Astrocyte (in vitro differentiated cells and primary cell): ENCODE measurements at regions not wholly inside any gene's neighbourhood (a gene's known extent, or its start where the extent isn't known, plus 50 kb on each side); places are given as distances from the start of the nearest gene placed in this dataset.

ENCODE experiments used
- DNase-seq: peaks from one replicate; pipeline ENCODE4 v3.0.0-alpha.2; 2010; ENCODE audit warnings: low read depth
- FAIRE-seq: peaks from 2 replicates; lab custom pipeline; 2011; peaks lifted over from hg19 to GRCh38; lab: Jason Lieb, UNC
- H2AFZ ChIP-seq: 2 replicates; pipeline ENCODE4 v1.6.0; 2012; ENCODE audit warnings: low read depth, low read length, inconsistent platforms
- H3K27ac ChIP-seq: 2 replicates; pipeline ENCODE4 v1.5.1; 2011; ENCODE audit warnings: low read depth, low read length, inconsistent platforms
- H3K27me3 ChIP-seq: 2 replicates; pipeline ENCODE4 v1.6.0; 2011; ENCODE audit warnings: low read length, inconsistent platforms; ENCODE audit not compliant: insufficient read depth
- H3K36me3 ChIP-seq: 2 replicates; pipeline ENCODE4 v1.5.1; 2011; ENCODE audit warnings: low read length, inconsistent platforms; ENCODE audit not compliant: insufficient read depth
- H3K4me1 ChIP-seq: 2 replicates; pipeline ENCODE4 v1.5.1; 2011; ENCODE audit warnings: low read length, inconsistent platforms; ENCODE audit not compliant: insufficient read depth
- H3K4me2 ChIP-seq: 2 replicates; pipeline ENCODE4 v1.6.0; 2012; ENCODE audit warnings: low read length, inconsistent platforms
- H3K4me3 ChIP-seq: 2 replicates; pipeline ENCODE4 v1.5.1; 2011; ENCODE audit warnings: low read depth, mild to moderate bottlenecking, low read length, inconsistent platforms; ENCODE audit not compliant: insufficient read depth
- H3K79me2 ChIP-seq: 2 replicates; pipeline ENCODE4 v1.6.0; 2012; ENCODE audit warnings: mild to moderate bottlenecking, low read length, inconsistent platforms; ENCODE audit not compliant: insufficient read depth
- H3K9ac ChIP-seq: 2 replicates; pipeline ENCODE4 v1.6.0; 2012; ENCODE audit warnings: mild to moderate bottlenecking, low read length, inconsistent platforms
- H3K9me3 ChIP-seq: 2 replicates; pipeline ENCODE4 v1.5.1; 2012; ENCODE audit warnings: low read depth, mild to moderate bottlenecking, low read length, inconsistent platforms; ENCODE audit not compliant: insufficient read depth
- H4K20me1 ChIP-seq: 2 replicates; pipeline ENCODE4 v1.6.0; 2012; ENCODE audit warnings: low read length, inconsistent platforms; ENCODE audit not compliant: insufficient read depth
- H3K27ac Mint-ChIP-seq: one replicate; pipeline ENCODE4 v1.8.0; 2021; ENCODE audit warnings: mild to moderate bottlenecking, mixed read lengths; ENCODE audit not compliant: unreplicated experiment
- H3K27me3 Mint-ChIP-seq: one replicate; pipeline ENCODE4 v1.8.0; 2021; ENCODE audit warnings: low read depth, mixed read lengths; ENCODE audit not compliant: unreplicated experiment
- H3K36me3 Mint-ChIP-seq: one replicate; pipeline ENCODE4 v1.8.0; 2021; ENCODE audit warnings: low read depth, mixed read lengths; ENCODE audit not compliant: unreplicated experiment
- H3K4me1 Mint-ChIP-seq: one replicate; pipeline ENCODE4 v1.8.0; 2021; ENCODE audit warnings: low read depth, mixed read lengths; ENCODE audit not compliant: unreplicated experiment
- H3K4me3 Mint-ChIP-seq: one replicate; pipeline ENCODE4 v1.8.0; 2021; ENCODE audit warnings: mild to moderate bottlenecking, moderate library complexity, mixed read lengths; ENCODE audit not compliant: unreplicated experiment
- H3K9me3 Mint-ChIP-seq: one replicate; pipeline ENCODE4 v1.8.0; 2021; ENCODE audit warnings: mild to moderate bottlenecking, mixed read lengths; ENCODE audit not compliant: unreplicated experiment
- CTCF ChIP-seq: IDR thresholded peaks from 2 replicates; pipeline ENCODE4 v1.5.1; 2011; ENCODE audit warnings: low read depth, mild to moderate bottlenecking, inconsistent platforms, low read length, moderate library complexity; ENCODE audit not compliant: insufficient read depth
- EZH2 ChIP-seq: IDR thresholded peaks from 2 replicates; pipeline ENCODE4 v1.6.1; 2012; ENCODE audit warnings: mild to moderate bottlenecking, low read length, inconsistent platforms; ENCODE audit not compliant: insufficient read depth

- H3K27ac ChIP-seq = no peak overlapping the region
- DNase-seq (no peak), FAIRE-seq (no peak)
- H3K36me3 Mint-ChIP-seq = no peaks in the 10 kb centered on the region
- H2AFZ ChIP-seq = no peak overlapping the region
- peaks cover 12% of the 10 kb centered on the region for H3K4me1 ChIP-seq
- no peaks in the 10 kb centered on the region for H3K27me3 ChIP-seq
- TF ChIP-seq EZH2 (no peak), CTCF (no peak)
- no peak overlapping the region for H3K4me3 Mint-ChIP-seq
- no peaks in the 10 kb centered on the region for H3K9me3 Mint-ChIP-seq
- peaks cover 2% of the 10 kb centered on the region for H3K27me3 Mint-ChIP-seq
- H3K9me3 ChIP-seq = no peaks in the 10 kb centered on the region
- H3K36me3 ChIP-seq = no peaks in the 10 kb centered on the region
- peak overlapping the region; percentile 95 for H3K27ac Mint-ChIP-seq
- no peak overlapping the region for H3K4me2 ChIP-seq
- H3K79me2 ChIP-seq = no peaks in the 10 kb centered on the region
- H3K4me1 Mint-ChIP-seq = peaks cover 50% of the 10 kb centered on the region
- H3K9ac ChIP-seq = no peak overlapping the region
- H4K20me1 ChIP-seq = no peaks in the 10 kb centered on the region
- H3K4me3 ChIP-seq = no peak overlapping the region
These were observed 740.3 kb upstream of the HS6ST1 start for GRCh38 chr2:129058981-129059380.

GRCh38 chr2:129059476-129059875 is 740.8 kb upstream of the HS6ST1 start:
- Histone ChIP-seq H3K27me3 (no peaks in the 10 kb centered on the region), H3K4me1 (peaks cover 12% of the 10 kb centered on the region), H3K79me2 (no peaks in the 10 kb centered on the region), H3K4me2 (no peak overlapping the region), H4K20me1 (no peaks in the 10 kb centered on the region), H3K36me3 (no peaks in the 10 kb centered on the region), H3K9me3 (no peaks in the 10 kb centered on the region), H3K4me3 (no peak overlapping the region), H2AFZ (no peak overlapping the region), H3K27ac (no peak overlapping the region), H3K9ac (no peak overlapping the region)
- H3K27me3 Mint-ChIP-seq = peaks cover 2% of the 10 kb centered on the region
- TF ChIP-seq EZH2 (no peak), CTCF (no peak)
- DNase-seq = peak; percentile 27
- no peaks in the 10 kb centered on the region for H3K9me3 Mint-ChIP-seq
- no peak overlapping the region for H3K4me3 Mint-ChIP-seq
- no peaks in the 10 kb centered on the region for H3K36me3 Mint-ChIP-seq
- peaks cover 51% of the 10 kb centered on the region for H3K4me1 Mint-ChIP-seq
- peak overlapping the region; percentile 95 for H3K27ac Mint-ChIP-seq
- no peak for FAIRE-seq

- H3K27ac ChIP-seq = peak overlapping the region; percentile 60
- no peak for FAIRE-seq
- peak overlapping the region; percentile 98 for H3K27ac Mint-ChIP-seq
These were observed 742.6 kb upstream of the HS6ST1 start for GRCh38 chr2:129061069-129061768.

More at GRCh38 chr2:129061069-129061768, 742.6 kb upstream of the HS6ST1 start:
- Histone ChIP-seq H3K9me3 (no peaks in the 10 kb centered on the region), H3K4me1 (peaks cover 12% of the 10 kb centered on the region), H3K79me2 (no peaks in the 10 kb centered on the region), H2AFZ (peak overlapping the region; percentile 42), H4K20me1 (no peaks in the 10 kb centered on the region), H3K4me2 (peak overlapping the region; percentile 59), H3K4me3 (no peak overlapping the region), H3K27me3 (no peaks in the 10 kb centered on the region), H3K36me3 (no peaks in the 10 kb centered on the region), H3K9ac (peak overlapping the region; percentile 49)
- H3K36me3 Mint-ChIP-seq = no peaks in the 10 kb centered on the region
- H3K27me3 Mint-ChIP-seq = peaks cover 2% of the 10 kb centered on the region
- H3K9me3 Mint-ChIP-seq = no peaks in the 10 kb centered on the region
- DNase-seq = peak; percentile 88
- H3K4me1 Mint-ChIP-seq = peaks cover 42% of the 10 kb centered on the region
- no peak overlapping the region for H3K4me3 Mint-ChIP-seq
- TF ChIP-seq CTCF (no peak), EZH2 (no peak)
